IMR-90 (cell line): ENCODE measurements at regions not wholly inside any gene's neighbourhood (a gene's known extent, or its start where the extent isn't known, plus 50 kb on each side); places are given as distances from the start of the nearest gene placed in this dataset.

ENCODE experiments used
- ATAC-seq: fragments of 200-7000 bp; cut with Tn5 transposase; 2 replicates; pipeline ENCODE4 v1.9.1; 2020; ENCODE audit warnings: low read depth, mild to moderate bottlenecking, moderate library complexity
- BruUV-seq: library from RNA; stranded (reverse); fragments of 400-500 nt; replicated peaks from 2 replicates; lab custom pipeline; 2021; lab: Mats Ljungman, UMichigan
- CTCF ChIA-PET: fragments of 300-600 bp; formaldehyde crosslinking; extraction: SDS; loops from one replicate; lab custom pipeline; 2021; ENCODE audit warnings: antibody characterized with exemption; lab: Yijun Ruan, JAX
- POLR2A ChIA-PET: fragments of 300-600 bp; sonication (Branson Sonifier 250); formaldehyde crosslinking; loops from one replicate; lab custom pipeline; 2022; ENCODE audit warnings: antibody characterized with exemption; ENCODE audit not compliant: unreplicated experiment; lab: Charles Lee
- DNase-seq: peaks from one replicate; pipeline ENCODE4 v3.0.0; 2013
- H2AFZ ChIP-seq: replicated peaks from 2 replicates; pipeline ENCODE3; 2013; ENCODE audit warnings: low read length, mild to moderate bottlenecking; ENCODE audit not compliant: poor library complexity
- H2AK5ac ChIP-seq: 2 replicates; pipeline ENCODE4 v1.6.1; 2013; ENCODE audit warnings: low read depth, low read length, inconsistent platforms
- H2AK9ac ChIP-seq: replicated peaks from 2 replicates; pipeline ENCODE3; 2013; ENCODE audit warnings: mild to moderate bottlenecking, low read depth, low read length, moderate library complexity; ENCODE audit not compliant: poor library complexity
- H2BK120ac ChIP-seq: 2 replicates; pipeline ENCODE4 v1.6.1; 2013; ENCODE audit warnings: low read depth, low read length, inconsistent platforms
- H2BK15ac ChIP-seq: 3 replicates; pipeline ENCODE4 v1.6.1; 2013; ENCODE audit warnings: low read depth, low read length, inconsistent platforms
- H2BK20ac ChIP-seq: 2 replicates; pipeline ENCODE4 v1.6.1; 2013; ENCODE audit warnings: low read depth, mild to moderate bottlenecking, inconsistent platforms, low read length, moderate library complexity
- H2BK5ac ChIP-seq: 2 replicates; pipeline ENCODE4 v1.6.1; 2013; ENCODE audit warnings: mild to moderate bottlenecking, low read depth, low read length, inconsistent platforms; ENCODE audit not compliant: poor library complexity, severe bottlenecking
- H3K14ac ChIP-seq: replicated peaks from 2 replicates; pipeline ENCODE4 v1.6.1; 2013; ENCODE audit warnings: low read depth, low read length, inconsistent platforms
- H3K18ac ChIP-seq: 2 replicates; pipeline ENCODE4 v1.6.1; 2013; ENCODE audit warnings: low read depth, low read length, control low read depth
- H3K23ac ChIP-seq: 2 replicates; pipeline ENCODE4 v1.6.1; 2013; ENCODE audit warnings: low read depth, low read length, inconsistent platforms
- H3K27ac ChIP-seq: 2 replicates; pipeline ENCODE4 v1.5.1; 2013; ENCODE audit warnings: mild to moderate bottlenecking, control low read depth, low read length; ENCODE audit not compliant: insufficient read depth
- H3K27me3 ChIP-seq: 2 replicates; pipeline ENCODE4 v1.6.1; 2013; ENCODE audit warnings: low read length; ENCODE audit not compliant: control insufficient read depth, insufficient read depth
- H3K36me3 ChIP-seq: 2 replicates; pipeline ENCODE4 v1.6.1; 2013; ENCODE audit warnings: low read length, mixed read lengths; ENCODE audit not compliant: control insufficient read depth, insufficient read depth
- H3K4ac ChIP-seq: 2 replicates; pipeline ENCODE4 v1.6.1; 2013; ENCODE audit warnings: low read depth, low read length, inconsistent platforms
- H3K4me1 ChIP-seq: 2 replicates; pipeline ENCODE4 v1.6.1; 2013; ENCODE audit warnings: low read length, mixed read lengths; ENCODE audit not compliant: control insufficient read depth, insufficient read depth
- H3K4me2 ChIP-seq: 2 replicates; pipeline ENCODE4 v1.6.1; 2013; ENCODE audit warnings: low read depth, mild to moderate bottlenecking, control low read depth, low read length, moderate library complexity
- H3K4me3 ChIP-seq: 2 replicates; pipeline ENCODE4 v1.5.1; 2013; ENCODE audit warnings: low read depth, mild to moderate bottlenecking, control low read depth, low read length, moderate library complexity; ENCODE audit not compliant: insufficient read depth
- H3K56ac ChIP-seq: 2 replicates; pipeline ENCODE4 v1.6.1; 2013; ENCODE audit warnings: low read length, inconsistent platforms; ENCODE audit not compliant: insufficient read depth; ENCODE audit errors: extremely low read depth
- H3K79me1 ChIP-seq, 2 experiments: 2 replicates each; pipeline ENCODE4 v1.6.1; 2013; ENCODE audit warnings: low read length in 2 of 2, inconsistent platforms in 1 of 2, low read depth in 1 of 2
- H3K9ac ChIP-seq: 2 replicates; pipeline ENCODE4 v1.6.1; 2013; ENCODE audit warnings: low read depth, low read length, control low read depth
- H3K9me1 ChIP-seq: 2 replicates; pipeline ENCODE4 v1.6.1; 2013; ENCODE audit warnings: low read length, inconsistent platforms; ENCODE audit not compliant: insufficient read depth
- H3K9me3 ChIP-seq: 2 replicates; pipeline ENCODE4 v1.6.1; 2013; ENCODE audit warnings: low read length; ENCODE audit not compliant: control insufficient read depth, insufficient read depth
- H4K20me1 ChIP-seq: 2 replicates; pipeline ENCODE4 v1.6.1; 2013; ENCODE audit warnings: low read length, inconsistent platforms; ENCODE audit not compliant: insufficient read depth
- H4K5ac ChIP-seq: 2 replicates; pipeline ENCODE4 v1.6.1; 2013; ENCODE audit warnings: mild to moderate bottlenecking, low read depth, low read length, control low read depth
- H4K8ac ChIP-seq, 2 experiments: 2 replicates each; pipeline ENCODE4 v1.6.1; 2013; ENCODE audit warnings: low read depth in 2 of 2, low read length in 2 of 2, control low read depth in 1 of 2, inconsistent platforms in 1 of 2
- H4K91ac ChIP-seq: 2 replicates; pipeline ENCODE4 v1.6.1; 2013; ENCODE audit warnings: low read depth, low read length, inconsistent platforms; ENCODE audit not compliant: insufficient read depth
- CEBPB ChIP-seq: IDR thresholded peaks from 2 replicates; pipeline ENCODE4 v1.6.1; 2012; ENCODE audit warnings: low read depth, low read length, improper control_type of control experiment
- CTCF ChIP-seq: conservative IDR thresholded peaks from 2 replicates; pipeline ENCODE4 v1.5.1; 2012; ENCODE audit warnings: mild to moderate bottlenecking, low read depth, low read length, improper control_type of control experiment
- ELK1 ChIP-seq: fragments of 150-350 bp; IDR thresholded peaks from 2 replicates; pipeline ENCODE4 v1.6.1; 2016; ENCODE audit warnings: low read depth, mild to moderate bottlenecking, low read length, moderate library complexity, borderline replicate concordance
- MAFK ChIP-seq: IDR thresholded peaks from 2 replicates; pipeline ENCODE4 v1.6.1; 2012; ENCODE audit warnings: low read depth, low read length, improper control_type of control experiment
- MAZ ChIP-seq: IDR thresholded peaks from 2 replicates; pipeline ENCODE4 v1.6.1; 2012; ENCODE audit warnings: low read depth, mild to moderate bottlenecking, low read length, improper control_type of control experiment, moderate library complexity, borderline replicate concordance
- MXI1 ChIP-seq: IDR thresholded peaks from 2 replicates; pipeline ENCODE4 v1.6.1; 2012; ENCODE audit warnings: low read depth, mild to moderate bottlenecking, low read length, moderate library complexity, borderline replicate concordance
- NFE2L2 ChIP-seq: fragments of 150-350 bp; IDR thresholded peaks from 2 replicates; pipeline ENCODE4 v1.6.1; 2016; ENCODE audit warnings: low read depth, mild to moderate bottlenecking, low read length
- POLR2A ChIP-seq: IDR thresholded peaks from 2 replicates; pipeline ENCODE4 v1.6.1; 2012; ENCODE audit warnings: mild to moderate bottlenecking, low read depth, low read length
- RAD21 ChIP-seq: IDR thresholded peaks from 2 replicates; pipeline ENCODE4 v1.6.1; 2012; ENCODE audit warnings: low read length, improper control_type of control experiment
- RCOR1 ChIP-seq: IDR thresholded peaks from 2 replicates; pipeline ENCODE4 v1.6.1; 2012; ENCODE audit warnings: mild to moderate bottlenecking, low read length, improper control_type of control experiment; ENCODE audit not compliant: insufficient replicate concordance
- RFX5 ChIP-seq: IDR thresholded peaks from 2 replicates; pipeline ENCODE4 v1.8.0; 2012; ENCODE audit warnings: low read depth, mild to moderate bottlenecking, low read length, moderate library complexity
- SMC3 ChIP-seq: fragments of 150-350 bp; IDR thresholded peaks from 2 replicates; pipeline ENCODE4 v1.6.1; 2016; ENCODE audit warnings: low read depth, mild to moderate bottlenecking, antibody characterized with exemption, low read length, moderate library complexity
- USF2 ChIP-seq: fragments of 150-350 bp; IDR thresholded peaks from 2 replicates; pipeline ENCODE4 v1.6.1; 2017; ENCODE audit warnings: mild to moderate bottlenecking, antibody characterized with exemption, low read length, low read depth
- WGBS, 2 experiments: methylation state at CpG; one replicate each; pipeline versions ENCODE4 v1.1.5 to v1.1.7; 2013; ENCODE audit warnings: missing lambda C conversion rate in 2 of 2; ENCODE audit not compliant: insufficient read length in 1 of 2; ENCODE audit errors: extremely low coverage in 2 of 2; 5-methylcytosine and 5-hydroxymethylcytosine counted together
- dilution Hi-C: fragments of 300-500 bp; cut with HindIII; formaldehyde crosslinking; loops from one replicate; pipeline ENCODE4 v1.14.3; 2018; ENCODE audit warnings: low sequenced_read_pairs; ENCODE audit not compliant: unreplicated experiment
- in situ Hi-C: fragments of 300-500 bp; cut with MboI; formaldehyde crosslinking; loops from 3 replicates; pipeline ENCODE4 v1.14.3; 2019; ENCODE audit warnings: low sequenced_read_pairs, inconsistent platforms, mixed read lengths
- intact Hi-C: fragments of 100-400 bp; cut with micrococcal nuclease; formaldehyde crosslinking; loops from 2 replicates; pipeline ENCODE4 v1.10.0; 2022

GRCh38 chr6:14286634-14287428 is 169.3 kb downstream of the CD83 start:
- peaks cover 5% of the 10 kb centered on the region; the same call in 1 of the 2 replicates for H3K27me3 ChIP-seq
- no peaks in the 10 kb centered on the region for H3K36me3 ChIP-seq
- intact Hi-C loops, result no loop called here
- H3K9ac ChIP-seq, result no peak overlapping the region
- H2BK120ac ChIP-seq, result no peak overlapping the region
- TF ChIP-seq MXI1, result no peak
- no peak for TF ChIP-seq MAZ
- TF ChIP-seq MAFK, result no peak
- TF ChIP-seq RCOR1, result no peak
- TF ChIP-seq SMC3, result no peak
- TF ChIP-seq NFE2L2, result no peak
- TF ChIP-seq RAD21, result no peak
- TF ChIP-seq ELK1, result no peak
- TF ChIP-seq CEBPB, result no peak
- TF ChIP-seq POLR2A, result no peak
- TF ChIP-seq USF2, result no peak
- no peak for TF ChIP-seq CTCF
- TF ChIP-seq RFX5, result no peak
- H3K4me3 ChIP-seq, result no peak overlapping the region
- peak overlapping the region; percentile 47; the same call in 1 of the 2 replicates for H2BK20ac ChIP-seq
- dilution Hi-C loops, result no loop called here
- no peak overlapping the region for H3K27ac ChIP-seq
- no peaks in the 10 kb centered on the region for H3K9me3 ChIP-seq
- H3K4me1 ChIP-seq, result peaks cover 3% of the 10 kb centered on the region
- no peak overlapping the region for H3K4ac ChIP-seq
- no peak overlapping the region for H3K4me2 ChIP-seq
- H4K91ac ChIP-seq, result no peak overlapping the region
- ChIA-PET POLR2A (no interaction called here), CTCF (no interaction called here)
- in situ Hi-C loops, result no loop called here
- H2BK5ac ChIP-seq, result no peak overlapping the region
- no peak overlapping the region for H2AFZ ChIP-seq
- H3K9me1 ChIP-seq, result no peaks in the 10 kb centered on the region
- no peak overlapping the region for H2AK5ac ChIP-seq
- no TSS peak for BruUV-seq
- no peak overlapping the region; the same call in 2 of the 3 replicates for H2BK15ac ChIP-seq
- DNase-seq, result no peak
- no peak overlapping the region for H3K56ac ChIP-seq
- no peak overlapping the region for H4K8ac ChIP-seq
- no peak for ATAC-seq
- H3K23ac ChIP-seq, result no peak overlapping the region
- WGBS, 2 experiments, result no CpG with 5 or more reads among the region's 1 CpG
- H3K14ac ChIP-seq, result no peak overlapping the region; the same call in 1 of the 2 replicates
- no peak overlapping the region for H3K18ac ChIP-seq
- H4K5ac ChIP-seq, result no peak overlapping the region
- H3K79me1 ChIP-seq, result no peaks in the 10 kb centered on the region
- H2AK9ac ChIP-seq, result no peak overlapping the region
- no peaks in the 10 kb centered on the region for H4K20me1 ChIP-seq
